CD4-positive, alpha-beta T cell (primary cell): ENCODE measurements at regions not wholly inside any gene's neighbourhood (a gene's known extent, or its start where the extent isn't known, plus 50 kb on each side); places are given as distances from the start of the nearest gene placed in this dataset.

Experiments
- ATAC-seq: fragments of 200-7000 bp; cut with Tn5 transposase; one replicate; pipeline ENCODE4 v1.10.0; 2022; ENCODE audit warnings: mild to moderate bottlenecking; ENCODE audit not compliant: poor library complexity
- CTCF ChIA-PET: fragments of 350-600 bp; sonication (Branson Sonifier 250); formaldehyde crosslinking; loops from one replicate; lab custom pipeline; 2021; ENCODE audit warnings: antibody characterized with exemption, inconsistent platforms; lab: Charles Lee
- POLR2A ChIA-PET: fragments of 350-600 bp; sonication (Branson Sonifier 250); formaldehyde crosslinking; loops from one replicate; lab custom pipeline; 2021; ENCODE audit warnings: antibody characterized with exemption, inconsistent platforms; lab: Charles Lee
- DNase-seq, 14 experiments: peaks; one replicate each; pipeline ENCODE4 v3.0.0-alpha.2; 2013 to 2020; ENCODE audit warnings: mixed read lengths in 2 of 14
- H3K27ac ChIP-seq, 2 donors: one replicate each; pipeline versions ENCODE4 v1.5.1 to v1.7.0; 2013; ENCODE audit warnings: low read length in 2 of 2, low read depth in 1 of 2, mild to moderate bottlenecking in 1 of 2
- H3K27me3 ChIP-seq, 2 experiments: 1 replicate in 1 of 2; 2 replicates in 1 of 2; pipeline versions ENCODE4 v1.6.1 to v1.7.0; 2013; ENCODE audit warnings: low read length in 2 of 2, control low read depth in 1 of 2, mild to moderate bottlenecking in 1 of 2, moderate library complexity in 1 of 2; ENCODE audit not compliant: insufficient read depth in 2 of 2, control insufficient read depth in 1 of 2
- H3K36me3 ChIP-seq: one replicate; pipeline ENCODE4 v1.6.1; 2013; ENCODE audit warnings: low read length, control low read depth; ENCODE audit not compliant: insufficient read depth
- H3K4me1 ChIP-seq: one replicate; pipeline ENCODE4 v1.6.1; 2013; ENCODE audit warnings: low read length, control low read depth; ENCODE audit not compliant: insufficient read depth
- H3K4me3 ChIP-seq: one replicate; pipeline ENCODE4 v1.5.1; 2013; ENCODE audit warnings: mild to moderate bottlenecking, low read length, moderate library complexity
- H3K9me3 ChIP-seq, 2 experiments: 1 replicate in 1 of 2; 2 replicates in 1 of 2; pipeline versions ENCODE4 v1.6.1 to v1.7.0; 2013; ENCODE audit warnings: low read length in 2 of 2, mild to moderate bottlenecking in 2 of 2, control low read depth in 1 of 2, moderate library complexity in 1 of 2; ENCODE audit not compliant: control insufficient read depth in 1 of 2, insufficient read depth in 1 of 2
- H3K27ac Mint-ChIP-seq: one replicate; pipeline ENCODE4 v1.8.0; 2020; ENCODE audit warnings: mixed read lengths
- H3K27me3 Mint-ChIP-seq: one replicate; pipeline ENCODE4 v1.8.0; 2021; ENCODE audit warnings: mixed read lengths
- H3K36me3 Mint-ChIP-seq: one replicate; pipeline ENCODE4 v1.8.0; 2021; ENCODE audit warnings: low read depth, mixed read lengths
- H3K4me1 Mint-ChIP-seq: one replicate; pipeline ENCODE4 v1.8.0; 2021; ENCODE audit warnings: low read depth, mixed read lengths
- H3K4me3 Mint-ChIP-seq: one replicate; pipeline ENCODE4 v1.8.0; 2020; ENCODE audit warnings: mild to moderate bottlenecking, mixed read lengths
- H3K9me3 Mint-ChIP-seq: one replicate; pipeline ENCODE4 v1.8.0; 2020; ENCODE audit warnings: mixed read lengths
- CTCF ChIP-seq: fragments of 200-600 bp; IDR thresholded peaks from one replicate; pipeline ENCODE4 v1.8.0; 2022; ENCODE audit warnings: antibody characterized with exemption, mild to moderate bottlenecking
- intact Hi-C, 2 experiments: fragments of 100-400 bp; cut with DNase I in 1 of 2; cut with micrococcal nuclease in 1 of 2; formaldehyde crosslinking; loops; one replicate each; pipeline versions ENCODE4 v1.15.1 to v1.9.0; 2023 to 2025; cut with DNase I, micrococcal nuclease

- no peaks in the 10 kb centered on the region for H3K27me3 Mint-ChIP-seq
- peaks cover 10% of the 10 kb centered on the region for H3K9me3 Mint-ChIP-seq
- DNase-seq (peak in 1 of 14 experiments; percentile 3), ATAC-seq (no peak)
- TF ChIP-seq CTCF = no peak
- ChIA-PET POLR2A (no interaction called here), CTCF (no interaction called here)
- Histone ChIP-seq H3K4me3 (no peak overlapping the region), H3K4me1 (no peaks in the 10 kb centered on the region), H3K36me3 (no peaks in the 10 kb centered on the region), H3K27me3 (no peaks in the 10 kb centered on the region), H3K9me3 (peaks cover 20 to 58% of the 10 kb centered on the region in 2 experiments), H3K27ac (no peak overlapping the region)
- H3K27ac Mint-ChIP-seq = no peak overlapping the region
- H3K4me3 Mint-ChIP-seq = no peak overlapping the region
- H3K36me3 Mint-ChIP-seq = peaks cover 2% of the 10 kb centered on the region
- intact Hi-C loops = no loop called here
- H3K4me1 Mint-ChIP-seq = no peaks in the 10 kb centered on the region
These were observed 214.5 kb downstream of the SNRPN start for GRCh38 chr15:25169318-25169717.

- no peak for TF ChIP-seq CTCF
- intact Hi-C loops = no loop called here
- Histone ChIP-seq H3K4me1 (no peaks in the 10 kb centered on the region), H3K27ac (no peak overlapping the region), H3K4me3 (no peak overlapping the region), H3K36me3 (no peaks in the 10 kb centered on the region), H3K27me3 (no peaks in the 10 kb centered on the region), H3K9me3 (peaks cover 29 to 65% of the 10 kb centered on the region in 2 experiments)
- DNase-seq = peak in 2 of 14 experiments; percentile 2 to 26
- ChIA-PET CTCF (no interaction called here), POLR2A (no interaction called here)
- no peak overlapping the region for H3K27ac Mint-ChIP-seq
- H3K27me3 Mint-ChIP-seq = no peaks in the 10 kb centered on the region
- H3K4me3 Mint-ChIP-seq = no peak overlapping the region
- no peaks in the 10 kb centered on the region for H3K4me1 Mint-ChIP-seq
- peaks cover 15% of the 10 kb centered on the region for H3K9me3 Mint-ChIP-seq
- ATAC-seq = no peak
- H3K36me3 Mint-ChIP-seq = peaks cover 9% of the 10 kb centered on the region
These were observed 215.4 kb downstream of the SNRPN start for GRCh38 chr15:25170113-25170731.

- Histone ChIP-seq H3K4me3 (no peak overlapping the region), H3K36me3 (no peaks in the 10 kb centered on the region), H3K27me3 (no peaks in the 10 kb centered on the region), H3K27ac (no peak overlapping the region), H3K9me3 (peaks cover 34 to 69% of the 10 kb centered on the region in 2 experiments), H3K4me1 (no peaks in the 10 kb centered on the region)
- H3K27ac Mint-ChIP-seq = no peak overlapping the region
- intact Hi-C loops = no loop called here
- peaks cover 12% of the 10 kb centered on the region for H3K9me3 Mint-ChIP-seq
- TF ChIP-seq CTCF = no peak
- ATAC-seq (no peak), DNase-seq (no peak)
- H3K36me3 Mint-ChIP-seq = peaks cover 9% of the 10 kb centered on the region
- H3K4me3 Mint-ChIP-seq = no peak overlapping the region
- ChIA-PET POLR2A (no interaction called here), CTCF (no interaction called here)
- no peaks in the 10 kb centered on the region for H3K4me1 Mint-ChIP-seq
- no peaks in the 10 kb centered on the region for H3K27me3 Mint-ChIP-seq
These were observed 216.0 kb downstream of the SNRPN start for GRCh38 chr15:25170781-25171110.
